CD4-positive, alpha-beta T cell (primary cell): ENCODE measurements at regions not wholly inside any gene's neighbourhood (a gene's known extent, or its start where the extent isn't known, plus 50 kb on each side); places are given as distances from the start of the nearest gene placed in this dataset.

Experiments
- ATAC-seq: fragments of 200-7000 bp; cut with Tn5 transposase; one replicate; pipeline ENCODE4 v1.10.0; 2022; ENCODE audit warnings: mild to moderate bottlenecking; ENCODE audit not compliant: poor library complexity
- CTCF ChIA-PET: fragments of 350-600 bp; sonication (Branson Sonifier 250); formaldehyde crosslinking; loops from one replicate; lab custom pipeline; 2021; ENCODE audit warnings: antibody characterized with exemption, inconsistent platforms; lab: Charles Lee
- POLR2A ChIA-PET: fragments of 350-600 bp; sonication (Branson Sonifier 250); formaldehyde crosslinking; loops from one replicate; lab custom pipeline; 2021; ENCODE audit warnings: antibody characterized with exemption, inconsistent platforms; lab: Charles Lee
- DNase-seq, 14 experiments: peaks; one replicate each; pipeline ENCODE4 v3.0.0-alpha.2; 2013 to 2020; ENCODE audit warnings: mixed read lengths in 2 of 14
- H3K27ac ChIP-seq, 2 donors: one replicate each; pipeline versions ENCODE4 v1.5.1 to v1.7.0; 2013; ENCODE audit warnings: low read length in 2 of 2, low read depth in 1 of 2, mild to moderate bottlenecking in 1 of 2
- H3K27me3 ChIP-seq, 2 experiments: 1 replicate in 1 of 2; 2 replicates in 1 of 2; pipeline versions ENCODE4 v1.6.1 to v1.7.0; 2013; ENCODE audit warnings: low read length in 2 of 2, control low read depth in 1 of 2, mild to moderate bottlenecking in 1 of 2, moderate library complexity in 1 of 2; ENCODE audit not compliant: insufficient read depth in 2 of 2, control insufficient read depth in 1 of 2
- H3K36me3 ChIP-seq: one replicate; pipeline ENCODE4 v1.6.1; 2013; ENCODE audit warnings: low read length, control low read depth; ENCODE audit not compliant: insufficient read depth
- H3K4me1 ChIP-seq: one replicate; pipeline ENCODE4 v1.6.1; 2013; ENCODE audit warnings: low read length, control low read depth; ENCODE audit not compliant: insufficient read depth
- H3K4me3 ChIP-seq: one replicate; pipeline ENCODE4 v1.5.1; 2013; ENCODE audit warnings: mild to moderate bottlenecking, low read length, moderate library complexity
- H3K9me3 ChIP-seq, 2 experiments: 1 replicate in 1 of 2; 2 replicates in 1 of 2; pipeline versions ENCODE4 v1.6.1 to v1.7.0; 2013; ENCODE audit warnings: low read length in 2 of 2, mild to moderate bottlenecking in 2 of 2, control low read depth in 1 of 2, moderate library complexity in 1 of 2; ENCODE audit not compliant: control insufficient read depth in 1 of 2, insufficient read depth in 1 of 2
- H3K27ac Mint-ChIP-seq: one replicate; pipeline ENCODE4 v1.8.0; 2020; ENCODE audit warnings: mixed read lengths
- H3K27me3 Mint-ChIP-seq: one replicate; pipeline ENCODE4 v1.8.0; 2021; ENCODE audit warnings: mixed read lengths
- H3K36me3 Mint-ChIP-seq: one replicate; pipeline ENCODE4 v1.8.0; 2021; ENCODE audit warnings: low read depth, mixed read lengths
- H3K4me1 Mint-ChIP-seq: one replicate; pipeline ENCODE4 v1.8.0; 2021; ENCODE audit warnings: low read depth, mixed read lengths
- H3K4me3 Mint-ChIP-seq: one replicate; pipeline ENCODE4 v1.8.0; 2020; ENCODE audit warnings: mild to moderate bottlenecking, mixed read lengths
- H3K9me3 Mint-ChIP-seq: one replicate; pipeline ENCODE4 v1.8.0; 2020; ENCODE audit warnings: mixed read lengths
- CTCF ChIP-seq: fragments of 200-600 bp; IDR thresholded peaks from one replicate; pipeline ENCODE4 v1.8.0; 2022; ENCODE audit warnings: antibody characterized with exemption, mild to moderate bottlenecking
- intact Hi-C, 2 experiments: fragments of 100-400 bp; cut with DNase I in 1 of 2; cut with micrococcal nuclease in 1 of 2; formaldehyde crosslinking; loops; one replicate each; pipeline versions ENCODE4 v1.15.1 to v1.9.0; 2023 to 2025; cut with DNase I, micrococcal nuclease

- CTCF ChIA-PET = no interaction called here
- H3K27ac Mint-ChIP-seq = no peak overlapping the region
- no peaks in the 10 kb centered on the region for H3K4me1 ChIP-seq
- H3K36me3 Mint-ChIP-seq = no peaks in the 10 kb centered on the region
- no peak for DNase-seq
- H3K4me3 Mint-ChIP-seq = no peak overlapping the region
- peaks cover 17% of the 10 kb centered on the region for H3K27me3 Mint-ChIP-seq
- no peak for ATAC-seq
- H3K27ac ChIP-seq = no peak overlapping the region
- H3K27me3 ChIP-seq = peaks cover 3 to 11% of the 10 kb centered on the region in 2 experiments
- H3K4me3 ChIP-seq = no peak overlapping the region
- POLR2A ChIA-PET = no interaction called here
- peaks cover 0 to 3% of the 10 kb centered on the region in 2 experiments for H3K9me3 ChIP-seq
- H3K36me3 ChIP-seq = no peaks in the 10 kb centered on the region
- no peaks in the 10 kb centered on the region for H3K4me1 Mint-ChIP-seq
- H3K9me3 Mint-ChIP-seq = no peaks in the 10 kb centered on the region
- intact Hi-C loops = no loop called here
- no peak for TF ChIP-seq CTCF
Observed at GRCh38 chr22:47600281-47600680, 837.8 kb downstream of the TBC1D22A start.

- H3K9me3 Mint-ChIP-seq = no peaks in the 10 kb centered on the region
- TF ChIP-seq CTCF = no peak
- H3K4me3 Mint-ChIP-seq = no peak overlapping the region
- no peak for DNase-seq
- no peak overlapping the region for H3K4me3 ChIP-seq
- no peaks in the 10 kb centered on the region for H3K36me3 ChIP-seq
- no peak for ATAC-seq
- H3K4me1 Mint-ChIP-seq = no peaks in the 10 kb centered on the region
- CTCF ChIA-PET = no interaction called here
- POLR2A ChIA-PET = no interaction called here
- no peaks in the 10 kb centered on the region for H3K36me3 Mint-ChIP-seq
- peaks cover 3 to 11% of the 10 kb centered on the region in 2 experiments for H3K27me3 ChIP-seq
- peaks cover 17% of the 10 kb centered on the region for H3K27me3 Mint-ChIP-seq
- intact Hi-C loops = no loop called here
- no peak overlapping the region for H3K27ac ChIP-seq
- no peak overlapping the region for H3K27ac Mint-ChIP-seq
- peaks cover 0 to 3% of the 10 kb centered on the region in 2 experiments for H3K9me3 ChIP-seq
- H3K4me1 ChIP-seq = no peaks in the 10 kb centered on the region
Observed at GRCh38 chr22:47599753-47600152, 837.3 kb downstream of the TBC1D22A start.

GRCh38 chr22:47598864-47599263, 836.4 kb downstream of the TBC1D22A start:
- no peak overlapping the region for H3K27ac Mint-ChIP-seq

More at GRCh38 chr22:47598864-47599263, 836.4 kb downstream of the TBC1D22A start:
- Histone ChIP-seq H3K27me3 (peaks cover 3 to 11% of the 10 kb centered on the region in 2 experiments), H3K27ac (no peak overlapping the region), H3K4me1 (no peaks in the 10 kb centered on the region), H3K9me3 (peaks cover 0 to 6% of the 10 kb centered on the region in 2 experiments), H3K4me3 (no peak overlapping the region), H3K36me3 (no peaks in the 10 kb centered on the region)
- ChIA-PET POLR2A (no interaction called here), CTCF (no interaction called here)
- H3K4me3 Mint-ChIP-seq = no peak overlapping the region
- H3K36me3 Mint-ChIP-seq = no peaks in the 10 kb centered on the region
- no peak for TF ChIP-seq CTCF
- intact Hi-C loops = no loop called here
- peaks cover 17% of the 10 kb centered on the region for H3K27me3 Mint-ChIP-seq
- ATAC-seq = no peak
- H3K9me3 Mint-ChIP-seq = no peaks in the 10 kb centered on the region
- DNase-seq = no peak
- no peaks in the 10 kb centered on the region for H3K4me1 Mint-ChIP-seq
